ENCODE measurements at regions not wholly inside any gene's neighbourhood (a gene's known extent, or its start where the extent isn't known, plus 50 kb on each side); places are given as distances from the start of the nearest gene placed in this dataset.
A peak's percentile ranks its signal among the peaks of the same experiment; 100 is the strongest.

DNA sequence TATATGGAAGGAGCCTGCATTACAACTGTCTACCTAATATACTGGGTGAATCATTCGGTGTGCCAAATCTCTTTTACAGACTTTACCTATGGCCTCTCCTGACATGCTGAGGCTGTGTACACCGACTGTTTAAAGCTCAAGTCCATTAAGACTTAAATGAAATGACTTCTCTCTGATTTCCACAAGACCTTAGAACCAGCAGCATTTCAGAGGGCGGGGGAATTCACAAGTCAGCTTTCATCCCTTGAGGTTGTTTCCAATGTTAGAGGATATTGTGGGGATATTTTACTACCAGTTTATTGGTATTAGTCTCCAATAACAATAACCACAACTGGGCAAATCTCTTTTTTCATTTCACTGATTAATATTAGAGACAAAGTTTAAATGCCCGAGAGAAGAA is 87.1 kb upstream of the IKZF1 start:
- TF ChIP-seq EZH2phosphoT487 (IDR thresholded peaks at IDR 0.05; ENCODE audit: low read depth): no peak
- TF ChIP-seq, protein P1, sequence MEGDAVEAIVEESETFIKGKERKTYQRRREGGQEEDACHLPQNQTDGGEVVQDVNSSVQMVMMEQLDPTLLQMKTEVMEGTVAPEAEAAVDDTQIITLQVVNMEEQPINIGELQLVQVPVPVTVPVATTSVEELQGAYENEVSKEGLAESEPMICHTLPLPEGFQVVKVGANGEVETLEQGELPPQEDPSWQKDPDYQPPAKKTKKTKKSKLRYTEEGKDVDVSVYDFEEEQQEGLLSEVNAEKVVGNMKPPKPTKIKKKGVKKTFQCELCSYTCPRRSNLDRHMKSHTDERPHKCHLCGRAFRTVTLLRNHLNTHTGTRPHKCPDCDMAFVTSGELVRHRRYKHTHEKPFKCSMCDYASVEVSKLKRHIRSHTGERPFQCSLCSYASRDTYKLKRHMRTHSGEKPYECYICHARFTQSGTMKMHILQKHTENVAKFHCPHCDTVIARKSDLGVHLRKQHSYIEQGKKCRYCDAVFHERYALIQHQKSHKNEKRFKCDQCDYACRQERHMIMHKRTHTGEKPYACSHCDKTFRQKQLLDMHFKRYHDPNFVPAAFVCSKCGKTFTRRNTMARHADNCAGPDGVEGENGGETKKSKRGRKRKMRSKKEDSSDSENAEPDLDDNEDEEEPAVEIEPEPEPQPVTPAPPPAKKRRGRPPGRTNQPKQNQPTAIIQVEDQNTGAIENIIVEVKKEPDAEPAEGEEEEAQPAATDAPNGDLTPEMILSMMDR (IDR thresholded peaks at IDR 0.05; ENCODE audit: low read depth, low read length): no peak
- Histone ChIP-seq H3K27ac (ENCODE audit: low read length) (no peak overlapping the region), H2AFZ (ENCODE audit: low read depth, low read length) (no peak overlapping the region), H3K4me2 (ENCODE audit: low read length) (no peak overlapping the region), H3K9ac (ENCODE audit: low read length) (no peak overlapping the region), H4K20me1 (ENCODE audit: insufficient read depth, low read length) (no peaks in the 10 kb centered on the region), H3K4me1 (ENCODE audit: low read length) (peaks cover 24% of the 10 kb centered on the region), H3K27me3 (ENCODE audit: low read depth, low read length) (no peaks in the 10 kb centered on the region), H3K9me3 (ENCODE audit: insufficient read depth, low read length) (peaks cover 5% of the 10 kb centered on the region; the same call in 1 of the 2 replicates), H3K79me2 (ENCODE audit: low read length) (no peaks in the 10 kb centered on the region), H3K4me3 (ENCODE audit: low read length) (no peak overlapping the region), H3K36me3 (replicated peaks; ENCODE audit: low read depth, low read length) (peaks cover 4% of the 10 kb centered on the region)

DNA sequence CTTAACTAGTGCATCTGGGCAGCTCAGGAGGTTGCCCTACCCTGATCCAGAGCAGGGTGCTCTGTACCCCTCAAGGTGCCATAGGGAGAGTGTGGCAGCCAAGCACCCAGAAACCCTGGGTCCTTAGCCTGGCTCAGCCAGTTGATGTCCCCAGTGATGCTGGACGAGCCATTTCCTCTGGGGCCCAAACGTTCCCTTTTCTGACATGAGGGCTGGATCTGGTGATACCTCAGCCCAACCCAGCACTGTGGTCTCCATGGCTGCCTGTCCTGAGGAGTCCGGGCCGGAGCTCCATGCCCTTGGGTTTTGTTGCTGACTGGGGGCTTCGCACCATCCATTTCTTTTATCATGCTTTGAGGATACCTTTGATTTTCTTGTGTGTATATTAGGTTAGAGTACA is 87.9 kb upstream of the IKZF1 start:
- Histone ChIP-seq H3K27me3 (ENCODE audit: low read depth, low read length) (no peaks in the 10 kb centered on the region), H3K4me3 (ENCODE audit: low read length) (no peak overlapping the region), H3K9ac (ENCODE audit: low read length) (no peak overlapping the region), H2AFZ (ENCODE audit: low read depth, low read length) (no peak overlapping the region), H4K20me1 (ENCODE audit: insufficient read depth, low read length) (no peaks in the 10 kb centered on the region), H3K9me3 (ENCODE audit: insufficient read depth, low read length) (0 out of 2 replicates have a peak, but pooled peaks cover 2% of the 10 kb centered on the region), H3K27ac (ENCODE audit: low read length) (no peak overlapping the region), H3K4me2 (ENCODE audit: low read length) (no peak overlapping the region), H3K79me2 (ENCODE audit: low read length) (0 out of 2 replicates have a peak, but pooled peaks cover 3% of the 10 kb centered on the region), H3K4me1 (ENCODE audit: low read length) (peaks cover 32% of the 10 kb centered on the region), H3K36me3 (replicated peaks; ENCODE audit: low read depth, low read length) (peaks cover 3% of the 10 kb centered on the region)
- no peak for TF ChIP-seq EZH2phosphoT487 (IDR thresholded peaks at IDR 0.05; ENCODE audit: low read depth)
- TF ChIP-seq, protein P1 (IDR thresholded peaks at IDR 0.05; ENCODE audit: low read depth, low read length): no peak

DNA sequence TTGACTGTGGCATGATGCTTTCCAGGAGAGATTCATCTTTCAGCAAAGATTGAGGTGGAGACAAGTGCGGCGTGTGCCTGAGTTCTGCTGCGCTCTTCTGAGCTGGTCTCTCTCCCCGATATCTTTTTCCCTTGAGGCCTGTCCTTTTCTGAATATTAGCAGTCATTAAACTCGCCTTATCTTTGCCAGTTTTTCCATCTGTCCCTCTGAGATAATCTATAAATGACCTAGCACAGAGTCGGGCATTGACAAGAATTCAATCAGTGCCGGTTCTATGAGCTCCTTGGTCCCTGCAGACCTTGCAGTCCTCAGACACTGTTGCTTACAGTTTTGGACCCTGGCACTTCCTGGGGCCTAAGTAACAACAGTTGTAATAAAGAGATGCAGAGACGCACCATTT is 89.7 kb upstream of the IKZF1 start:
- Histone ChIP-seq H2AFZ (ENCODE audit: low read depth, low read length) (no peak overlapping the region), H3K36me3 (replicated peaks; ENCODE audit: low read depth, low read length) (no peaks in the 10 kb centered on the region), H3K4me3 (ENCODE audit: low read length) (no peak overlapping the region), H3K27ac (ENCODE audit: low read length) (no peak overlapping the region), H3K4me1 (ENCODE audit: low read length) (peaks cover 50% of the 10 kb centered on the region), H3K9ac (ENCODE audit: low read length) (no peak overlapping the region), H3K79me2 (ENCODE audit: low read length) (0 out of 2 replicates have a peak, but pooled peaks cover 7% of the 10 kb centered on the region), H3K4me2 (ENCODE audit: low read length) (no peak overlapping the region), H3K27me3 (ENCODE audit: low read depth, low read length) (no peaks in the 10 kb centered on the region), H4K20me1 (ENCODE audit: insufficient read depth, low read length) (no peaks in the 10 kb centered on the region), H3K9me3 (ENCODE audit: insufficient read depth, low read length) (no peaks in the 10 kb centered on the region)
- TF ChIP-seq EZH2phosphoT487 (IDR thresholded peaks at IDR 0.05; ENCODE audit: low read depth): no peak
- TF ChIP-seq, protein P1 (IDR thresholded peaks at IDR 0.05; ENCODE audit: low read depth, low read length): no peak

DNA sequence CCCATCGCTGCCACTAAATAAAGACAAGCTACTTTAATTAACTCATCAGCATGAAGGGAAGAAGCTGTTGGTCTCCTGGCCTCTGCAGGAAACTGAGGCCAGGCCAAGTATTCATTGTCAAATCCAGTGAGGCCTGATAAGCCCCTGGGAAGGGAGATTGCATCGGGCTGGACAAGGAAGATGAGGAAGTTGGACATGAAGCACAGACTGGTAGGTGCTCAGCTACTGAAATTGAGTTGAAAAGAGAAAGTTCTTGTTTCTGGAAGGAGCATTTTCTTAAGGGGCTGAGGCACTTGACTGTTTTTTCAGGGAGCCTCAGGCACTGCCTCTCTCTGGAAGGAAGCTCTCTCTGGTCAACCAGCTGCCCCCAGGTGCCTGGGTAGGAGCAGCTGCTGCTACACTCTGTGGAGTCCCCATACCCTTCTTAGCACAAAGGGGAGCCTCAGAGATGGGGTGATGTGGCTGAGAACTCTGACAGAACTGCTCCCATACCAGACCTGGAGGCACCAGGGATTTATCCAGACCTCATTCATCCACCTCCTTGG is 90.3 kb upstream of the IKZF1 start:
- peaks cover 56% of the 10 kb centered on the region for H3K4me1 ChIP-seq (ENCODE audit: low read length)
- H3K4me2 ChIP-seq (ENCODE audit: low read length): peak overlapping the region; percentile 76
- H3K36me3 ChIP-seq (replicated peaks; ENCODE audit: low read depth, low read length): no peaks in the 10 kb centered on the region
- no peaks in the 10 kb centered on the region for H4K20me1 ChIP-seq (ENCODE audit: insufficient read depth, low read length)
- peak overlapping the region; percentile 65 for H3K9ac ChIP-seq (ENCODE audit: low read length)
- H3K27ac ChIP-seq (ENCODE audit: low read length): peak overlapping the region; percentile 87
- H3K4me3 ChIP-seq (ENCODE audit: low read length): no peak overlapping the region
- 0 out of 2 replicates have a peak overlapping the region, but pooled peaks have one; percentile 36 for H2AFZ ChIP-seq (ENCODE audit: low read depth, low read length)
- TF ChIP-seq EZH2phosphoT487 (IDR thresholded peaks at IDR 0.05; ENCODE audit: low read depth): no peak
- TF ChIP-seq, protein P1 (IDR thresholded peaks at IDR 0.05; ENCODE audit: low read depth, low read length): no peak
- H3K27me3 ChIP-seq (ENCODE audit: low read depth, low read length): no peaks in the 10 kb centered on the region
- 0 out of 2 replicates have a peak, but pooled peaks cover 7% of the 10 kb centered on the region for H3K79me2 ChIP-seq (ENCODE audit: low read length)
- H3K9me3 ChIP-seq (ENCODE audit: insufficient read depth, low read length): no peaks in the 10 kb centered on the region

All from OCI-LY3 (cell line).